ENCODE measurements at regions not wholly inside any gene's neighbourhood (a gene's known extent, or its start where the extent isn't known, plus 50 kb on each side); places are given as distances from the start of the nearest gene placed in this dataset.

DNA sequence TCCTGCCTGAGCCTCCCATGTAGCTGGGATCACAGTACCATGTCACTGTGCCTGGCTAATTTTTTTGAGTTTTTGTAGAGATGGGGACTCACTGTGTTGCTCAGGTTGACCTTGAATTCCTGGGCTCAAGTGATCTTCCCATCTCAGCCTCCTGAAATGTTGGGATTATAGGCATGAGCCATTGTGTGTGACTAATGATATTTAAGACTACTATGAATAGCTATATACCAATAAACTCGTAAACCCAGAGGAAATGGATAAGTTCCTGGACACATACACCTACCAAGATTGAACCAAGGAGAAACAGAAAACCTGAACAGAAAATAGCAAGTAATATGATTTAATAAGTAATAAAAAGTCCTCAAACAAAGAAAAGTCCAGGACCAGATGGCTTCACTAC lies 68.0 kb downstream of the TBR1 start:
- Mint-ChIP-seq H3K9me3 (peaks cover 8 to 14% of the 10 kb centered on the region in 2 experiments), H3K36me3 (ENCODE audit: insufficient read depth in 1 of 3, low read depth in 3 of 3) (peaks cover 2 to 13% (median 6%) of the 10 kb centered on the region in 3 experiments; a peak in 6 of 7 replicates), H3K27me3 (ENCODE audit: low read depth) (no peaks in the 10 kb centered on the region; the same call in 1 of the 2 replicates), H3K4me1 (no peaks in the 10 kb centered on the region; a peak in 1 of 4 replicates), H3K4me3 (no peak overlapping the region), H3K27ac (no peak overlapping the region)
- no peak overlapping the region for H3K14ac ChIP-seq (ENCODE audit: insufficient read depth, low read length)
- no peaks in the 10 kb centered on the region for H3K9me3 ChIP-seq (ENCODE audit: control insufficient read depth, low read depth, low read length)
- H3K23ac ChIP-seq (ENCODE audit: insufficient read length, low read depth, low read length), result no peak overlapping the region
- no peaks in the 10 kb centered on the region for H3K4me1 ChIP-seq (ENCODE audit: insufficient read depth, low read length)
- no peaks in the 10 kb centered on the region for H3K23me2 ChIP-seq (ENCODE audit: insufficient read length, low read depth, low read length, poor library complexity, severe bottlenecking)
- H2BK15ac ChIP-seq (ENCODE audit: low read depth, low read length), result no peak overlapping the region
- no peak overlapping the region for H2BK5ac ChIP-seq (ENCODE audit: insufficient read length, low read length)
- H2AFZ ChIP-seq (ENCODE audit: low read length), result no peak overlapping the region
- no peak overlapping the region for H4K5ac ChIP-seq (ENCODE audit: insufficient read length, low read depth, low read length)
- H3K27me3 ChIP-seq (ENCODE audit: insufficient read depth, low read length), result no peaks in the 10 kb centered on the region
- H2BK120ac ChIP-seq (ENCODE audit: low read depth, low read length, poor library complexity, severe bottlenecking), result no peak overlapping the region
- no peak for DNase-seq
- no peak overlapping the region for H3K4ac ChIP-seq (ENCODE audit: low read depth, low read length)
- no peaks in the 10 kb centered on the region for H3K79me1 ChIP-seq (ENCODE audit: insufficient read depth, low read depth, low read length, poor library complexity, severe bottlenecking)
- H2BK20ac ChIP-seq (ENCODE audit: low read depth, low read length, poor library complexity, severe bottlenecking), result no peak overlapping the region
- H3K79me2 ChIP-seq (ENCODE audit: insufficient read depth, low read length), result no peaks in the 10 kb centered on the region
- H3T11ph ChIP-seq (ENCODE audit: low read length), result no peak overlapping the region
- no peak overlapping the region for H2BK12ac ChIP-seq (ENCODE audit: insufficient read length, low read depth, low read length)
- H3K9ac ChIP-seq (ENCODE audit: extremely low read depth, insufficient read length, low read length), result no peak overlapping the region
- H4K91ac ChIP-seq (ENCODE audit: insufficient read length, low read depth, low read length), result no peak overlapping the region
- no CpG with 5 or more reads among the region's 1 CpG for WGBS (ENCODE audit: extremely low coverage, insufficient read length, low lambda C conversion rate)
- H3K4me2 ChIP-seq (ENCODE audit: insufficient read depth, insufficient read length, low read length), result no peak overlapping the region
- no peak overlapping the region for H3K27ac ChIP-seq (ENCODE audit: insufficient read length, low read depth, low read length)
- no peak for TF ChIP-seq CTCF (conservative IDR thresholded peaks at IDR 0.05)
- H4K8ac ChIP-seq (replicated peaks; ENCODE audit: insufficient read length, low read depth, low read length), result no peak overlapping the region
- H2AK5ac ChIP-seq (ENCODE audit: insufficient read length, low read length), result no peak overlapping the region
- no peaks in the 10 kb centered on the region for H4K20me1 ChIP-seq (ENCODE audit: control insufficient read depth, insufficient read depth, insufficient read length)
- H3K56ac ChIP-seq (ENCODE audit: insufficient read length, low read depth, low read length), result no peak overlapping the region
- H3K18ac ChIP-seq (ENCODE audit: insufficient read length, low read depth, low read length), result no peak overlapping the region

Data from H9 (cell line).